GM19452 (cell line): ENCODE measurements at regions not wholly inside any gene's neighbourhood (a gene's known extent, or its start where the extent isn't known, plus 50 kb on each side); places are given as distances from the start of the nearest gene placed in this dataset.
"Not testable (repeated sequence)": the region's sequence is repeated elsewhere in the genome, so short reads cannot be mapped to it uniquely, and the experiment has no call there.

Experiments used
- ATAC-seq: cut with Tn5 transposase; IDR thresholded peaks from one replicate; pipeline ENCODE4 v1.9.1; 2021; ENCODE audit not compliant: unreplicated experiment

DNA sequence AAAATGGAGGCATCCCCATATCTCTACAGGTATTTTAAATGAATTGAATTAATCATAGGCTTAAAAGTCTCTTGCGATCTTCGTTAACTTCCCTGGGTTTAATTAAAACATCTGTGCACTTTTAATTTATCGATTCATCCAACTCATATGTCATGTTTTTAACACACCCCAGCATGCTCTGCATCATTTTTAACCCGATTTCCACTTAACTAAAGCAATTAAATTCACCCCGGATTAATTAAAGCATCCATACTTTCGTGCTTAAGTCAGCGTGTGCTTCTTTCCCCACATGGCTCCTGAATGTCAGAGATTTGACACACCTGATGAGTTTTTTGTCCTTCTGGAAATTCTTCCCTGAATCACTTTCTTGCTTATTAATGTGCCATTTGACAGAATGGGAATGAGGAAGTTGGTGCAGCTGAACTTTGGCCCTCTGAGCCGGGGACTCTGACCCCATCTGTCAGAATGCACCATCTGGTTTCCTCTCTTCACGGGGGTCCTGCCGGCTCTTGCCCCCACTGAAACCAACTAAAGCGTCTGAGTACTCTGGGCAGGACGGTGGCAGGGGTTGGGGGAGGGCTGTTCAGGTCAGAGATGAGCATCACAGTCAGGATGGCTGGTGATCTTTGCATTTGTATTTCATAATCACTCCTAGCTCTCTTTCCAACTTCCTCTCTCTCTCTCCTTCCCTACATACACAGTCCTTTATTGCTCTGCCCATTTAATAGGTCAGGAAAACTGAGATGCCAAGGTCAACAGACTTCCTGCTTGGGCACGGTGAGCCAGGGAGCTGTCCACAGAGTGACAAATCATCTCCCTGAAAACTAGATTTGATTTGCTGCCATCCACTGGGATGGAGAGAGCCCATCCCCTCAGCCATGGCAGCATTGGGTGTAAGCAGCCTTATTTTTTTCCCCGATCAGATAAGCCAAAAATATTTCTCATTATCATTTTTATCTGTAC lies 180.3 kb upstream of the WWC1 start:
- ATAC-seq, result no peak

DNA sequence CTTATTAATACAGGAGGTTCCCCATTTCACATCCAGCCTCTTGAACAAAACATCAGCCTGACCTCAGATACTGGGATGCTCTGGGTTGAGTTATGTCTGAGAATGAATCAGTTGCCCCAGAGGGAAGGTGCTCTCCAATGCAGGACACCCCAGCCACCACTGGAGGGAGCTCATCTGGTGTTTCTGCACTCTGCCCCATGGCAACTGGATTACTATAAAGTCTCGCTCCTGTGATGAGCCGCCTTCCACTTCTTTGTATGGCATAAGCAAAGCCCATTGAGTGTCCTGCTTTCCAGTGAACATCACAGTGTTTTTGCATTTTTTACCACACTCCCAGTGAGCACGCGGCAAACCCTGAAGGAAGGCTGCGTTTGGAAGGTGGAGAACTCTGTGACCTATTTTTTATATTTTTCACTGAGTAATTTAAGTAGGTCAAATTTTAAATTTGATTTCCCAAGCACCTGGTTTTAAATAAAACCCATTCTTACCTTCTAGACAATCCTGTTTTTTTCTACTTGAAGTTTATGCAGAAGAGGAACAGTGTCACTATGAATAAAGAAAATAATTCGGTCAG lies 176.9 kb upstream of the WWC1 start:
- peak; percentile 76 for ATAC-seq

DNA sequence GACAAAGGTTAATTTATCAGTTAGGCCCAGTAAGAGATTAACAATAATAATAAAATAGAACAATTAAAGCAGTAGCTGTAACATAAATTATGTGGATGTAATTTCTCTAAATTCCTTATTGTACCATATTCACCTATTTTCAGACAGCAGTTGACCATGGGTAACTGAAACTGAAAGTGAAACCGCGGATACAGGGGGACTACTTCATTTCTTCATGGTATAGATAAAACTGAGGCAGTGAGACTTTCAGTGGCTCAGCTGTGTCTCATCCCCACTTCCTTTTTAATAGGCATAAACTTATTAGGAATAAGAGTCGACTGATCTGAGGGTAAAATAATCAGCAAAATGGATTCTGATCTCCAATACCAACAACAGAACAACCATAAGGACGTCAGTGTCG lies 174.0 kb upstream of the WWC1 start:
- ATAC-seq, result no peak

DNA sequence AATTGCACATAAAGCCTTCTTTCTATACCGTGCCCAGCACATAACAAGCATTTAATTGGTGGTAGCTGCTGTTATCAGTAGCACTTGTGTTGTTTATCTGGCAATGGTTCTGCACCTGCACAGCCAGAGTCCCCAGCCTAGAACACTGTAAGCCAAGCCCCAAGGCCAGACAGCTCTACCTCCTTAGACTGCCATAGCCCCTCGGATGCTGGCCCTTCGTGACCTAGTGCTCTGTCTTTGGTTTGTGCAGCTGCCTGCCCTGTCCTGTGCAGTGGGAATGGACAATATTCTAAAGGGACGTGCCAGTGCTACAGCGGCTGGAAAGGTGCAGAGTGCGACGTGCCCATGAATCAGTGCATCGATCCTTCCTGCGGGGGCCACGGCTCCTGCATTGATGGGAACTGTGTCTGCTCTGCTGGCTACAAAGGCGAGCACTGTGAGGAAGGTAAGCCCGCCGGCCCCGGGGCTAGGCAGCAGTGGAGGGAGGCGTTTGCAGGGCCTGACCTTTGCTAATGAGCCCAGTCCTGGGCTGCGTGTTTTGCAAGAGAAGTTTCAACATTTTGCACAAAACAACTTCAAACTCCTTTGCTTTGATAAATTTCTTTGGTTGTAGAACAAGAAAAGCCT lies 173.3 kb upstream of the WWC1 start:
- no peak for ATAC-seq

DNA sequence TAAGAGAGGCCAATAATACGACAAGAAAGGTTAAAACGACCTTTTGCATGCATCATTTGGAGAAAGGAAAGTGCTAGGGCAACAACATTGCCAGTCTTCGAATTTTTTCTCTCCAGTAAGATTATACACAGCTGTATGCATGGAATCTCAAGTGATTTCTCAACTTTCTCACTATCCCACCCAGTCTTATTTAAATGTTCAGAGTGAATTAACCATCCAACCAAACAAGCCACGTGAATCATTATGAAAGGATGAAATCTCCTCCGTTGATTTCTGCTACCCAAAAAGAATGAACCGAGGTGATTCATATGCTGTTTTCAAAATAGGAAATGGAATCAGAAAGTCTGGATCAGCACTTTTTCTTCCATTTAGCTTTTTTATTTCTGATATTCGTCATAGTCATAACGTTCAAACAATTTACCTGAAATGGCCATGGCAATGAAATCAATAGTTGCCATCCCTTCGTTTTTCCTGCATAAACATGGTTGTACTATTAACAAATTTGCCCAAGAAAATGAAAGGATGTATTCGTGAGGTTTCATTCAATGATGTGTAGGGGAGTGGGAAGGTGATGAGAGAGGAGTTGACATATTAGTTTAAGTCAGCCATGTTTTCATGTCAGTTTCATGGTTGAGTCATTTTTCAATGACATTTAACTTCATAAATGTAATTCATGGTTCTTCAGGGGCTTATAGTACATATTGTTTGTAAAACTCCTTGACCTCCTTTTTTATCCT lies 170.9 kb upstream of the WWC1 start:
- no peak for ATAC-seq

DNA sequence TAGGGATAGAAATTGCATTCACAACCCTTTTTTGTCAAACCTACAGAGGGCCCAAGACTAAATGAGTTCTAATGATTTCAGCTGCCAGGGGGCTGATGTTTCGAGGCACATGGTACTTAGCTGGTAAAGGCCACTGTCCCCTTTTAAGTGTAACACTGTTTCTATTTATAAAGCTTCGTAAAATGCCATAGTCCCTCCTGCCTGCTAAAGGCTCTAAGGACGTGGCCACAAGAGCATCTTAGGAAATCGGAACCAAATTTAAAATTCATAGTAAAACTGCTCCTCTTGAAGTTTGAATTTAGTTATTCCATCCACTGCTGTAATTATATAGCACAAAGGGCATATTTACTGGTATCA lies 170.3 kb upstream of the WWC1 start:
- no peak for ATAC-seq

DNA sequence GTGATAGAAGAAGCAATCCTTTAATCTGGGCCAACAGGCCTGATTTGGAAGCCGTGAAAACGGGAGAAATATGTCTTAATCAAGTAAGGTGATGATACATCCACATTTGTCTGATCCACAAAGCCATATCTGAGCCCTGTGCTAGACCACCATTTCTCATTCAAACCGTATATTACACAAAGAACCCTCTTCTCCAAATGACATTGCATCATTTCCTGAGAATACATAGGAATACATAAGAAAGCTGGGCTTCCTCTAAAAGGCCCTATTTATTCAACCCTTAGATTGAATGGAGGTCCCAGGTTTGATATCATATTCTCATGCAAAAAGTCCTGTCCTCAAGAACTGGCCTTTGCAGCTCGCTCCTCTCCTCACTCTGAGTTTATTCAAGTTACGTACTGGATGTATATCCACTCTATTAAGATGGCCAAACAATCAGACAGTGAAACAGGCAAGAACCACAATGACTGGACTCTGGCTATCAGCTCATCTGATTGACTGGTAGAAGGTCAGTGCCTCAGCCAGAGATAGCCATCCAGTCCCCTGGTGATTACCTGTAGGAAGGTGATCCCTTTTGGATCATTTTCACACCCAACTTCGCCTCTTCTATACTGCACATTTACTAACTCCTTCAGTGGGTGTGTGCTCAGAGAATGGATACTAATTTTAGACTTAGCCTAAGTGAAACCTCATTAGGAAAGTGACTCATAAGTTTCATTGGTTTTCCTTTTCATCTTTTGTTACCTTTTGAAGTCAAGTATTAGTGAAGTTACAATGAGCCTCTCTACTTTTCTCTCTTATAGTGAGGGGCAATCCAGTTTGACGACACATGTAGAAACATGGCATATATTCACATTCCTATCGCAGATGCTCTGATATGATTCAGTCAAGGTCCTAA lies 167.6 kb upstream of the WWC1 start:
- peak; percentile 92 for ATAC-seq

DNA sequence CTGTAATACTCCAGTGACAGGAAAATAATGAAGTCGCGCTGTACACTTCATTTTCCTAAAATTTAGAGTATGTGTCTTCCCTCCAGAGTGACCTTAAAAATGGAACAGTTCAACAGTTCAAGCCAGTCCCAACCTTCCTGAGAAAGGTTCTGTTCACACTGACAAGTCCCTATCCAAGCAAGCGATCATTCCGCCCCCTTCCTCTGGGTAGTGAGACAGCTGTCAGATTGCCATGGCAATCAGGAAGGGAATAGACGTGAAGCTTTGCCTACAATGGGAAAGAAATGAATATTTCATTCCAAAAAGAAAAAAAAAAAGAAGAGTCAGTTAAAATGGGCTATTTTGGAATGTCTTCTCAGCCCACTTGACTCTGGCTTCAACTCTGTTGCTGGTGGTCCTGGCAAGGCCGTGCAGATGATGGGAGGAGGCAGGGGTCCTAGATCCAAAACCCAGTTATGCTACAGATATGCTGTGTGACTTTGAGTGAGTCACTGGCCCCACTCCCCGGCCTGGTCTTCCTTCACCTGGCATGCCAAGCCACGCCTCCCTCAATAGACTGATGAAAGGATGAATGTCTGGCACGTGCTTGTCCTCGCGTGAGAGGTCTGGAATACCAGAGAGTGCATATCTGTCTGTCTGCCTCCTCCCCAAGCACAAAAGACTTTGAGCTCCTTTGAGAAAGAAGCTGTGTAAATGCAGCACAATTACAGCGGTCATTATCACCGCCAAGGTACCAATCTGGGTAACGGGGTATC lies 165.8 kb upstream of the WWC1 start:
- ATAC-seq, result no peak

DNA sequence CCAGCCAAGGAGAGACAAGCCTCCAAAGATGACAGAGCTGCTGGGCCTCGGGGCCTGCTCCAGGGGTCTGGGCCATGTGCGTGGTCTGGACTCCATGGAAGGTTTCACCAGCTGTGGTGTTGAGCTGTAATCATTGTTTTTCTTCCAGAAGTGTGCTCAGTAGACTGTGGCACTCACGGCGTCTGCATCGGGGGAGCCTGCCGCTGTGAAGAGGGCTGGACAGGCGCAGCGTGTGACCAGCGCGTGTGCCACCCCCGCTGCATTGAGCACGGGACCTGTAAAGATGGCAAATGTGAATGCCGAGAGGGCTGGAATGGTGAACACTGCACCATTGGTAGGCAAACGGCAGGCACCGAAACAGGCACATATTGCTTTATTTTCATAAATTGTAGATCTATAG lies 164.8 kb upstream of the WWC1 start:
- no peak for ATAC-seq

DNA sequence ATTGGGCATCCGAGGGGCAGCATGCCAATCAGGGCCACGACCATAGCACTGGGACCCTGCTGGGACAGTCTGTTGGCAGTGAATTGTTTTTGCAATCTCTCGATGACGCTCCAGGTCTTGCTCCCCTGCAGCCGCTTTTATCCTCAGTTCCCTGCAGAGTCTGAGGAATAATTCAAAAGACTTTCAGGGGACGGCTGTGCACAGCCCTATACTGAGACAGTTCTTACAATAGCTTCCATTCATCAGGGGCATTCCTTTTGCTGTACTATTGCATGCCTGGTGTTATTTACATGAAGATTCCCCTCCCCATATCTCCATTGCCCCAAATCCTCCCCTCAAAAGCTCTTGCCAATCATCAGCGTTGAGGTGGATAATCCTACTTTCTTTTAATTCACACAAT lies 163.3 kb upstream of the WWC1 start:
- no peak for ATAC-seq

DNA sequence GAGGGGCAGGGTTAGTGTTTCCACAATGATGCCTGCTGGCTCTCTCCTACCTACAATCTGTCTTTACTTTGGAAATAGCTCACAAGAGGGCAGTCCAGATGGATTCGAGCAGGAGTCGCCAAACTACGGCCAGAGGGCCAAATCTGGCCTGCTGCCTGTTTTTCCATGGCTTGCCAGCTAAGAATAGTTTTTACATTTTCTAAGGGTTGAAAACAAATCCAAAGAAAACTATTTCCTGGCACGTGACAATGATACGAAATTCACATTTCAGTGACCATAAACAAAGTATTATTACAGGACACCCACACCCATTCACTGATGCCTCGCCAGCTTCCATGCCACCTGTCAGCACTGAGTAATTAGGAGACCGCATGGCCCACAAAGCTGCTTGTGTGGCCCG lies 162.9 kb upstream of the WWC1 start:
- no peak for ATAC-seq

DNA sequence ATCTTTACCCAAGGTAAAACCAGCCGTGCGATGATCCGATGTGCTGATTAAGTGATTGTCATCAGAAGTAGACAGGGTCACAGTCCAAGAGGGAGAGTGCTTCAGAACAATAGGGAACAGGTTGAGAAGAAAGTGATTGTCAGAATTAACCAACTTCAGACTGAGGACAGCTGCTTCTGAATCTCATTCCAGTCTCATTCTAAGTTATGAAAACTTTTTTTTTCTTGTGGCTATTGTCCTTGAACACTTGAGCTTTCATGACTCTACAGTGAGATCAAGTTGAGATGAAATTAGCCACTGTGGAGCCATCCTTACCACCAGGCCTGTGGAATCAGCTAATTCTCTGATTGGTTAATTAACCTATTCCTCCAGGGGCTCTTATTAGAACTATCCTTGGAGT lies 159.9 kb upstream of the WWC1 start:
- no peak for ATAC-seq

DNA sequence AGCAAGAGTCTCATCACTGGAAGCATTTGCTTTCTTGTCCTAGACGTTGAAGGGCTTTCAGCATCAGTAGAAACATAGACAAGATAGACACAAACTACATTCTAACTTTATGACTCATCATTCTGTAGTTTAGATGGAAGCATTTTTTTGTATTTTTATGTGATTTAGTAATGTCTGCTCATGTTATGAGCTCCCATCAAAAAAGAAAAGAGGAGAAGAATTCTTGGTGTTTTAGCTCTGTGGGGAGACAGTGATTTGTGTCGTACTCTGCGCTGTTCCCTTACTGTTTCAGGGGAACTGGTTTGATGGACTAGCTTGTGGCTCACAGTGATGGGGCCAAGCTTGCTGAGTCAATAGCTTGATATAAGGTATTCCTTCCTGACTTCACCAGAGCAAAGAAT lies 159.2 kb upstream of the WWC1 start:
- no peak for ATAC-seq

DNA sequence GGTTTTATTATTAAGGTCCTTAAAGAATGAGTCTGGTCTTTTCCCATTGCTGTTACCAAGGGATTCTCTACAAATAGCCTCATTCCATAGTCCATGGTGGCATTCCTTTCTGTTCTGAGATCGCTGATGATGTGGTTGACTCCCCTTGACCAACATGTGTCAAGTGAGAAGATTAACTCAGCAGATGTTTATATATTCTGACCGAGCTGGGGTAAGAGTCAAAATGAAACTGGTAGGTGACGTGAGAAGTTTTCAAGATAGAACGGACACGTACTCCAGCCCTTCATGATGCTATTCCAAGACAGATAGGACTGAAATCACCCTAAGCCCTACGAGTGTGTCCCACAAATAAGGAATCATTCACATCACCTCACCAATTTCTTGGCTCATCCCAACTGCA lies 155.5 kb upstream of the WWC1 start:
- ATAC-seq, result peak; percentile 94

DNA sequence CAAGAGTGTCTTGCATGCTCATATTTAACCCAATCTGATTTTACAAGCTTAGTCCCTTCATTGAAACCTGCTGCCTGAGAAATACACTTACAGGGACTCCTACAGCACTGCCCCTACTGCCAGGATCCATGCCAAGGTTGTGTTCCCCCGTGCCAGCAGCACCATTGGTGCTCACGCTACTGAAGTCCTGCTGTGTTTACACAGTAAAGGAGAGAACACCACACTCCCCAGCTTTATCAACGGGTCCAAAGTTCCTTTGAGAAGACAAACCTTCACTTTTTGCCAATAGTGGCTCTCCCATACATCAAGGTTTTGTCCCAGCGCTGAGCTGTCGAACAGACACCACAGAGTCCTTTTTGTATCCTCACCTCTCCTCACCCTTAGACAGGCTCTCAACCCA lies 155.1 kb upstream of the WWC1 start:
- peak; percentile 9 for ATAC-seq

DNA sequence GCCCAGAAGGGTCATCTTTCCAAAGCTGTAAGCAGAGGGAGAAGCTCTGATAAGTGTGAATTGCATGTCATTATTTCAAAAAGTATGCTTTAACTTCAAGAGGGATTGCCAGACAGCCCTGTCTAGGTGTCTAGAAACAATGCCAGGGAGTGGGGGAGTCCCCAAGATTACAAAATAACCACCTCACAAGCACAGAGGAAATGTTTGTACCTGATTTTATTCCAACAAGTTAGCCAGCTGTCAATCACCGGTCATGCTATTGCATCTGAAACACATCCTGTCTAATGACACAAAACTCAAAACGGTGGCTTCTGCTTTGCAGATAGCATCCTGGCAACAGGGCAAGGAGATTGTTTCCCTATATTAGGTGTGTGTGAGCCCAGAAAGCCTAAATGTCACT lies 154.2 kb upstream of the WWC1 start:
- no peak for ATAC-seq

DNA sequence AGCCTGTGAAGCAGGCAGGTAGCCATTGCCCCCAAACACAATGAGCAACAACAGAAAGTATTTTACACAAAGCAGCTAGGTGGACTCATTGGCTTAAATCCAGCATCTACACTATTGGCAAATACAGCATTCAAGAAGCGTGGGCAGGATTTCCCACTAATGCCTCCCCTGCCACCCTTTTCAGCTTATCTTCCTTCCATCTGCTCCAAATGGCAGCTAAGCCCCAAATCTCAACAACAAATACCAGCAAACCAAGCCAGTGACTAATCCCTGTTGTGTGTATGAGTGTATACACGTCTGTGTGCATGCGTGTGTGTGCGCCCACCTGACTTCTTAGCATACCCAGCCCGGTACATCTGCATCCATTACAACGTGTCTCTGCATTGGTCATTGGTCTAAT lies 151.2 kb upstream of the WWC1 start:
- ATAC-seq, result no peak

DNA sequence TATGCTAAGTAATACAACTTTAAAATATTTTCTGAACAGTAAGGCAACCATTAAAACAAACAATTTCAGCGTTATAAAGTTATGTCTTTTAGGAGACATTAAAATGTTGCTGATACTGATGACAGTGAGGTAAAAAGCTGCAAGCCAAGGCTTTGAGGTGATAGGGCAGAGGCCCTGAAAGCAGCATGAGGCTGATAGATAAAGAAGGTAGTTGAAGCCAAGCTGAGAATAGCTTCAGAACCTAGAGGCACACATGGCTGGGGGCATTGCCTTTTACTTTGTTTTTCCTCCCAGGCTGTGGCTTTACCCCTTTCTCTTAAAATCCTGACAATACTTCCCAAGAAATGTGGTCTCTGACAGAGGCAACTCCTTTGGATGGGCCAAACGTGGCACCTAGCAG lies 149.0 kb upstream of the WWC1 start:
- ATAC-seq, result no peak

DNA sequence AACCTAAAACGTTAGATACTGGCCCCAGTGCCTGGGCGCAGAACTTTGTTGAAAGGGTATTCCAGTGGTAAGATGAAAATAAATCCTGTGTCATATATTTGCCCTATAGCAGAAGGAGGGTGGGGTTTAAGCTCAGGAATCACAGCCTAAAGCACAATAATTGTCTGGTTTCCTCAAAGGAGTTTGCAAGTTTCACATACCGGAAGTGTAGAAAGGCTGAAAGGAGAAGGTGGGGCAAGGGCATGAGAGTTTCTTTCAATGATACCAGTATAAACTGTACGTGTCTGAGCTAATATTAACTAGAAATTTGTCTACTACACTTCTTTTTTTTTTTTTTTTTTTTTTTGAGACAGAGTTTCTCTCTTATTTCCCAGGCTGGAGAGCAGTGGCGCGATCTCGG lies 147.9 kb upstream of the WWC1 start:
- ATAC-seq, result not testable (repeated sequence)

DNA sequence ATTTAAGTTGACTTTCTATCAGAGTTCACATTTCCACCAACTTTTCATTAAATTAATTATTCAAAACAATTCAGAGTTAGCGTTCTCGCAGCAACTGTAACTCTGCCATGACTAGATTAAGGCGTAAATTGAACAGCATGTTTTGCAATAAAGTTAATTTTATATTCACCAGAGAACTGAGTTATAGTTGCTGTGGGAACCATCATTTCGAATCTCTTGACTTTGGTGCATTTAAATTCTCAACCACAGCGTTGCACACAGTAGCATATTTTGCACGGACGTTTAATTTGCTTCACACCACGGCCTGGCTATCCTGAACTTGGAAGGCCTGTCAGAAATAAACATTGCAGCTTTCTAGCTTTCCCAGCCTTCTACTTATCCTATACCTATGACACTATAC lies 144.3 kb upstream of the WWC1 start:
- ATAC-seq, result no peak
